Loucy (cell line): ENCODE measurements at regions not wholly inside any gene's neighbourhood (a gene's known extent, or its start where the extent isn't known, plus 50 kb on each side); places are given as distances from the start of the nearest gene placed in this dataset.

Experiments used
- CTCF ChIP-seq: fragments of 200-600 bp; sonication (generic); conservative IDR thresholded peaks from 2 replicates; pipeline ENCODE4 v1.5.1; 2014; ENCODE audit warnings: mild to moderate bottlenecking, antibody characterized with exemption, low read length
- EZH2phosphoT487 ChIP-seq: fragments of 200-600 bp; IDR thresholded peaks from 2 replicates; pipeline ENCODE4 v1.6.1; 2018; ENCODE audit warnings: antibody characterized with exemption, mild to moderate bottlenecking, moderate library complexity, borderline replicate concordance

DNA sequence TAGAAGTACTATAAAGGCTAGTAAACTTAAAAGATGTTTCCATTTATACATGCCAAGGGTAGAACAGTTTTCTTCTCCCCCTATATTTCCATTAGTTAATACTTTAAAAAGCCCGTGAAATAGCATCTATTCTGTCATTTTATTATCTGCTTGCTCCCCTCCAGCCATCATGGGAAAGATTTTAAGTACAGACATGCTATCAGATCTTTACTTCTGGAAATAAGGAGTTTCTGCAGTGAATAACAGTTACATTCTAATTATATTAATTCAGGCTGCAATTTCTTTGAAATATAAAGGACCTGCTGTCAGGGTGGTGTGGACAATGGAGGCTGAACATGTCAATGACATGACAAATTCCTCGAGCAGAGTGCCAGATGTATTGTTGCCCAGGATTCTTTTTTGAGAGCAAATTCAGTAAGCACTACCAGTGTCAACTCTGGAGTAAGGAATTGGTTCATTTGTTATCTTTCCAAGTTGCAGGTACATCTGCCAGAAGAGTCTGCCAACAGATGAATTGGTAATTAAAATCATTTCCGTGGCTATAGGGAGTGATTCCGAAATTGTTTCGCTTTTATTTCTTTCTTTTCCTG lies 151.3 kb downstream of the BTG1 start:
- no peak for TF ChIP-seq CTCF
- no peak for TF ChIP-seq EZH2phosphoT487
